CD14-positive monocyte (primary cell): ENCODE measurements at regions not wholly inside any gene's neighbourhood (a gene's known extent, or its start where the extent isn't known, plus 50 kb on each side); places are given as distances from the start of the nearest gene placed in this dataset.

Source experiments
- DNase-seq, 3 donors: peaks; one replicate each; pipeline ENCODE4 v3.0.0-alpha.2; 2011 to 2022
- H2AFZ ChIP-seq: 2 replicates; pipeline ENCODE4 v1.6.0; 2012; ENCODE audit warnings: mild to moderate bottlenecking, low read depth, low read length, inconsistent platforms; ENCODE audit not compliant: insufficient read depth, poor library complexity, severe bottlenecking
- H3K27ac ChIP-seq, 2 donors: 1 replicate in 1 of 2; 2 replicates in 1 of 2; pipeline ENCODE4 v1.5.1; 2012 to 2013; ENCODE audit warnings: low read length in 2 of 2, control low read depth in 1 of 2, inconsistent platforms in 1 of 2, low read depth in 1 of 2, mild to moderate bottlenecking in 1 of 2
- H3K27me3 ChIP-seq, 2 donors: one replicate each; pipeline versions ENCODE4 v1.6.0 to v1.6.1; 2011 to 2013; ENCODE audit warnings: low read length in 2 of 2; ENCODE audit not compliant: control insufficient read depth in 2 of 2, insufficient read depth in 2 of 2
- H3K36me3 ChIP-seq, 2 donors: replicated peaks in 1 of 2; 1 replicate in 1 of 2; 2 replicates in 1 of 2; pipeline versions ENCODE4 v1.5.1 to v1.6.1; 2012 to 2013; ENCODE audit warnings: low read length in 2 of 2, control low read depth in 1 of 2, inconsistent platforms in 1 of 2, mild to moderate bottlenecking in 1 of 2; ENCODE audit not compliant: insufficient read depth in 2 of 2, control insufficient read depth in 1 of 2
- H3K4me1 ChIP-seq, 2 donors: 1 replicate in 1 of 2; 2 replicates in 1 of 2; pipeline versions ENCODE4 v1.5.1 to v1.6.1; 2012 to 2013; ENCODE audit warnings: low read length in 2 of 2, control low read depth in 1 of 2, inconsistent platforms in 1 of 2, mild to moderate bottlenecking in 1 of 2, moderate library complexity in 1 of 2; ENCODE audit not compliant: insufficient read depth in 2 of 2, control insufficient read depth in 1 of 2
- H3K4me2 ChIP-seq: replicated peaks from 2 replicates; pipeline ENCODE3; 2012; ENCODE audit warnings: low read length, moderate library complexity, mild to moderate bottlenecking; ENCODE audit not compliant: poor library complexity, severe bottlenecking; ENCODE audit errors: extremely low read depth
- H3K4me3 ChIP-seq, 3 experiments: fragments of 200-600 bp in 1 of 3; sonication (generic) in 1 of 3; replicated peaks in 1 of 3; 1 replicate in 2 of 3; 2 replicates in 1 of 3; pipeline ENCODE4 v1.5.1; 2011 to 2013; ENCODE audit warnings: low read length in 3 of 3, mild to moderate bottlenecking in 3 of 3, control low read depth in 2 of 3, low read depth in 2 of 3, inconsistent platforms in 1 of 3, moderate library complexity in 1 of 3
- H3K79me2 ChIP-seq: 2 replicates; pipeline ENCODE4 v1.6.0; 2012; ENCODE audit warnings: mild to moderate bottlenecking, control low read depth, inconsistent platforms, low read length, moderate library complexity; ENCODE audit not compliant: insufficient read depth
- H3K9ac ChIP-seq: 2 replicates; pipeline ENCODE4 v1.6.0; 2017; ENCODE audit warnings: low read length, mild to moderate bottlenecking; ENCODE audit not compliant: insufficient read depth, poor library complexity, severe bottlenecking
- H3K9me3 ChIP-seq, 2 donors: replicated peaks in 1 of 2; 1 replicate in 1 of 2; 2 replicates in 1 of 2; pipeline versions ENCODE4 v1.5.1 to v1.6.1; 2012 to 2013; ENCODE audit warnings: low read length in 2 of 2, control low read depth in 1 of 2; ENCODE audit not compliant: control insufficient read depth in 1 of 2, insufficient read depth in 1 of 2
- H4K20me1 ChIP-seq: 2 replicates; pipeline ENCODE4 v1.6.0; 2012; ENCODE audit warnings: mild to moderate bottlenecking, low read length, control low read depth, moderate library complexity; ENCODE audit not compliant: insufficient read depth
- H3K27ac Mint-ChIP-seq, 7 donors: one replicate each; pipeline ENCODE4 v1.8.0; 2020; ENCODE audit warnings: mild to moderate bottlenecking in 7 of 7, mixed read lengths in 7 of 7, moderate library complexity in 6 of 7, inconsistent platforms in 2 of 7
- H3K27me3 Mint-ChIP-seq, 3 donors: one replicate each; pipeline ENCODE4 v1.8.0; 2021 to 2022; ENCODE audit warnings: low read depth in 3 of 3, mild to moderate bottlenecking in 3 of 3, mixed read lengths in 3 of 3, moderate library complexity in 3 of 3, inconsistent platforms in 1 of 3
- H3K36me3 Mint-ChIP-seq, 2 donors: one replicate each; pipeline ENCODE4 v1.8.0; 2020; ENCODE audit warnings: mixed read lengths in 2 of 2, inconsistent platforms in 1 of 2, mild to moderate bottlenecking in 1 of 2
- H3K4me1 Mint-ChIP-seq: one replicate; pipeline ENCODE4 v1.8.0; 2020; ENCODE audit warnings: mild to moderate bottlenecking, mixed read lengths
- H3K4me3 Mint-ChIP-seq, 2 donors: one replicate each; pipeline ENCODE4 v1.8.0; 2020; ENCODE audit warnings: mild to moderate bottlenecking in 2 of 2, mixed read lengths in 2 of 2, moderate library complexity in 1 of 2
- H3K9me3 Mint-ChIP-seq, 7 donors: one replicate each; pipeline ENCODE4 v1.8.0; 2020 to 2022; ENCODE audit warnings: mixed read lengths in 7 of 7, mild to moderate bottlenecking in 6 of 7, moderate library complexity in 6 of 7, inconsistent platforms in 2 of 7
- CTCF ChIP-seq: fragments of 200-600 bp; IDR thresholded peaks from one replicate; pipeline ENCODE4 v1.8.0; 2022; ENCODE audit warnings: antibody characterized with exemption, mild to moderate bottlenecking
- WGBS: methylation state at CpG from one replicate; pipeline ENCODE4 v1.1.5; 2013; ENCODE audit warnings: missing lambda C conversion rate; ENCODE audit not compliant: insufficient coverage; 5-methylcytosine and 5-hydroxymethylcytosine counted together
- intact Hi-C, 2 donors: fragments of 100-400 bp; cut with micrococcal nuclease; formaldehyde crosslinking; loops; one replicate each; pipeline versions ENCODE4 v1.15.0 to v1.15.1; 2023

GRCh38 chr2:2840681-2841300 is 509.7 kb upstream of the MYT1L start:
- no peak overlapping the region for H2AFZ ChIP-seq
- no peaks in the 10 kb centered on the region for H3K79me2 ChIP-seq
- peaks cover 2 to 8% (median 4%) of the 10 kb centered on the region in 3 donors for H3K27me3 Mint-ChIP-seq
- no peaks in the 10 kb centered on the region for H3K4me1 ChIP-seq
- H3K27me3 ChIP-seq = no peaks in the 10 kb centered on the region
- H4K20me1 ChIP-seq = no peaks in the 10 kb centered on the region
- H3K9me3 ChIP-seq = peaks cover 0 to under 1% of the 10 kb centered on the region in 2 donors
- TF ChIP-seq CTCF = no peak
- no peak overlapping the region for H3K9ac ChIP-seq
- H3K36me3 Mint-ChIP-seq = no peaks in the 10 kb centered on the region
- H3K36me3 ChIP-seq = no peaks in the 10 kb centered on the region
- no peak for DNase-seq
- no peaks in the 10 kb centered on the region for H3K4me1 Mint-ChIP-seq
- H3K4me3 ChIP-seq = no peak overlapping the region
- no peak overlapping the region for H3K27ac ChIP-seq
- intact Hi-C loops = no loop called here
- peaks cover 2 to 15% (median 9%) of the 10 kb centered on the region in 7 donors for H3K9me3 Mint-ChIP-seq
- H3K27ac Mint-ChIP-seq = no peak overlapping the region
- no peak overlapping the region for H3K4me2 ChIP-seq
- no peak overlapping the region for H3K4me3 Mint-ChIP-seq
- 98% methylated on average over 15 of the region's 17 CpGs for WGBS

GRCh38 chr2:2839782-2840531 is 508.9 kb upstream of the MYT1L start:
- Histone ChIP-seq H3K27me3 (no peaks in the 10 kb centered on the region), H3K4me3 (no peak overlapping the region), H3K79me2 (no peaks in the 10 kb centered on the region), H2AFZ (no peak overlapping the region), H3K4me1 (no peaks in the 10 kb centered on the region), H3K36me3 (no peaks in the 10 kb centered on the region), H3K27ac (no peak overlapping the region), H4K20me1 (no peaks in the 10 kb centered on the region), H3K4me2 (no peak overlapping the region), H3K9me3 (peaks cover 0 to 3% of the 10 kb centered on the region in 2 donors), H3K9ac (no peak overlapping the region)
- Mint-ChIP-seq H3K4me3 (no peak overlapping the region), H3K36me3 (no peaks in the 10 kb centered on the region), H3K27me3 (peaks cover 2 to 7% (median 2%) of the 10 kb centered on the region in 3 donors), H3K4me1 (no peaks in the 10 kb centered on the region), H3K27ac (no peak overlapping the region), H3K9me3 (peaks cover 2 to 15% (median 10%) of the 10 kb centered on the region in 7 donors)
- no peak for TF ChIP-seq CTCF
- 93% methylated on average over 13 of the region's 13 CpGs for WGBS
- intact Hi-C loops = no loop called here
- no peak for DNase-seq
